ENCODE measurements at regions not wholly inside any gene's neighbourhood (a gene's known extent, or its start where the extent isn't known, plus 50 kb on each side); places are given as distances from the start of the nearest gene placed in this dataset.

GRCh38 chr2:152263911-152264310, 71.1 kb upstream of the FMNL2 start:
- TF ChIP-seq ZNF70 (CRISPR knock-in tag; IDR thresholded peaks at IDR 0.05) (no peak), ZFP30 (CRISPR knock-in tag; IDR thresholded peaks at IDR 0.05) (no peak), ZNF565 (CRISPR knock-in tag; conservative IDR thresholded peaks at IDR 0.05; ENCODE audit: low read depth) (no peak), ISL1 (CRISPR knock-in tag; IDR thresholded peaks at IDR 0.05) (no peak), BACH2 (CRISPR knock-in tag; IDR thresholded peaks at IDR 0.05; ENCODE audit: borderline replicate concordance) (no peak), ZFP3 (CRISPR knock-in tag; IDR thresholded peaks at IDR 0.05) (no peak), OSR1 (CRISPR knock-in tag; IDR thresholded peaks at IDR 0.05) (no peak)

All from SK-N-SH treated with all-trans-retinoic acid at 6 μM for 48 hours (cell line).